ENCODE measurements at regions not wholly inside any gene's neighbourhood (a gene's known extent, or its start where the extent isn't known, plus 50 kb on each side); places are given as distances from the start of the nearest gene placed in this dataset.

DNA sequence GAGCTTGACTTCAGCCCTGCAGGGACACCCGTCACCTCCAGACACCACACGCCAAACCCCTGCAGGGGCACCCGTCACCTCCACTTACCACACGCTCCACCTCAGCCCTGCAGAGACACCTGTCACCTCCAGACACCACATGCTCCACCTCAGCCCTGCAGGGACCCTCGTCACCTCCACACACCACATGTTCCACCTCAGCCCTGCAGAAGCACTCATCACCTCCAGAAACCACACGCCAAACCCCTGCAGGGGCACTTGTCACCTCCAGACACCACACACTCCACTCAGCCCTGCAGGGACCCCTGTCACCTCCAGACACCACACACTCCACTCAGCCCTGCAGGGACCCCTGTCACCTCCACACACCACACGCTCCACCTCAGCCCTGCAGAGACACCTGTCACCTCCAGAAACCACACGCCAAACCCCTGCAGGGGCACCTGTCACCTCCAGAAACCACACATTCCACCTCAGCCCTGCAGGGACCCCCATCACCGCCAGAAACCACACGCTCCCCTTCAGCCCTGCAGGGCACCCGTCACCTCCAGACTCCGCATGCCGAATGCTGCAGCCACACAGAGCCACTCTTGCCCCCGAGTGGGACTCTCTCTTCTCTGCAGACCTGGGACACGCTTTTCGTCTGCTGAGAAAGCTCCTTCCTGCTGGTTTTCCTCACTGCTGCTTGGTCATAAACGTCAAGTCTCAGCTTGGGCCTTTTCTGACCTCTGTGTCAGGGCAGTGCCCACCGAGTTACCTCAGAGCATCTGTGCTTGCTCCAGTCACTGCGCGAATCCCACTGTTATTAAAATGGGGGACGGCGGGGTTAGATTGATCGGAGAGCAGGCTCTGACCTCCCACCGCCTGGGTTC, 77.5 kb upstream of the SALL3 start:
- no peak for DNase-seq (ENCODE audit: low read depth in 4 of 4, low spot score in 1 of 4)

DNA sequence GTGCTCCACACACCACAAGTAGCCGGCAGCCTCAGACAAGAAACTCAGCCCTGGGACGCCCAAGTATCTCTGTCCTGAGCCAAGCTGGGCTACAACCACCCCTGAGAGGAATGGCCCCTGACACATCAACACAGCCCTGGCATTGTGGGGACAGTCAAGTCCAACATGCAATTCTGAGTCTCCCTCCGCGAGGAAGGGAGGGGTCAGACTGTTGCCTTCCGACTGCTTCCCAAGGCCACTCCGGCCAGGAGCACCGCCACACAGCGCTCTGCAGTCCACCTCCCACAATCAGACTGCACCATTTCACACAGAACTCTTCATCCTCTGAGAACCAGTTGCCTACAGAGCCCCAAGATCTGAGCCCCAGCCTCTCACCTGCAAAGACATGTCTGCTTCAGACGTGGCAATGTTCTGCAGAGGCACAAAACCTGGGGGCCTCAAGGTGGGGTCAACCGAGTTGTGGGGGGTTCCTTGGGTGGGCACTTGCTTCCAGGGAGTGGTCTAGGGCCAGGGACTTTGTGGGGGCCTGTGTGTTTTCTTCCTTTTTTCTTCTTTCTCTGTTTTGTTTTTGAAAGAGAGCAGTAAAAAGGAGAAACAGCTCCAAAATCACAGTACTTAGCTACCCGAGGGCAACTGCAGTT, 76.7 kb upstream of the SALL3 start:
- no peak for DNase-seq (ENCODE audit: low read depth in 4 of 4, low spot score in 1 of 4)

DNA sequence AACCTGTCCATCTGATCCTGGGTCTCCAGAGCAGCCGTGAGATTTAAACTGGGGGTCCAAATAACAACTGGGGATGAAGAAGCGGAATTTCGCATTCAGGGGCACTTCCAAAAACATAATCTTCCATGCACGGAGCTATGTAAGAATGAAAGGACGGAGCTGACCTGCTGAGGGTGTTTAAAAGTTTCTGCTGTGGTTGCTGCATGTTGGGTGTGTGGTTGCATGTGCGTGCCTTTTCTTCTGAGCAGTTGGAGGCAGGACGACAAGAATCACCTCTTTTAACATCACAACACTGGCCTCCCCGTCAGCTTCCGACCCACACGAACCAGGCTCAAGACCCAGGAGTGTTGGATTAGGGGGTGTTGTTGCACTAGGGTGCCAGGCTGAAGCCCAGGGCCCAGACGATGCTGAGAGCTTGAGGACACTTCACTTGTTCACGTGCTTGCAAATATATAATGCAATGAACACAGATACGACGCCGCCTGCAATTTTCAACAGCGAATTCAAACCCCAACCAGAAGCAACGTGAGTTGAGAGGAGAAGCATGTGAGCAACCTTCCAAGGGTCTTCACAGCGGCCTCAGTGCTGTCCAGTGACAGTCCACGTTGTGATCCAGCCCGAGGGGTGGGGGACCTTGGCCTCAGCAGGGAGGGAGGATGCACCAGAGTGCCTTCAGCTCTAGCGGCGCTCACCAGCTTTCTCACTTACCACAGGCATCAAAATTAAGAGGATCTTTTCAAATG, 76.0 kb upstream of the SALL3 start:
- DNase-seq (ENCODE audit: low read depth in 4 of 4, low spot score in 1 of 4): no peak

DNA sequence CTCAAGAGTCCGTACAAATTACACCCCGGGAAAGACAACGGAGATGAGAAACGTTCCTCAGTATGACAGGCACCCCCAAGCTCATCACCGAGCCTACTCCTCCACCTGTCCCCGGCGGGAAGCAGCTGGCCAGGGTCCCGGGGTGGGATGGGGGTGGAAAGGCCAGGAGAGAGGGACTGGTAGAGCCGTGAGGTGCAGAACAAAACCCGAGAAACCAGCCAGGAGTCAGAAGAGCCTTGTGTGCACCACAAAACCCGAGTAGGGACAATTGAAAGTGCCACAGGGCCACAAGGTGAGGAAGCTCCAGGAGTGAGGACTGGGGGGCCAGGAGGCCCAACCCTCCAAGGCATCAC, 75.5 kb upstream of the SALL3 start:
- DNase-seq (ENCODE audit: low read depth in 4 of 4, low spot score in 1 of 4): no peak

GRCh38 chr18:78905334-78905733, 74.3 kb upstream of the SALL3 start:
- DNase-seq (ENCODE audit: low read depth in 4 of 4, low spot score in 1 of 4): no peak

DNA sequence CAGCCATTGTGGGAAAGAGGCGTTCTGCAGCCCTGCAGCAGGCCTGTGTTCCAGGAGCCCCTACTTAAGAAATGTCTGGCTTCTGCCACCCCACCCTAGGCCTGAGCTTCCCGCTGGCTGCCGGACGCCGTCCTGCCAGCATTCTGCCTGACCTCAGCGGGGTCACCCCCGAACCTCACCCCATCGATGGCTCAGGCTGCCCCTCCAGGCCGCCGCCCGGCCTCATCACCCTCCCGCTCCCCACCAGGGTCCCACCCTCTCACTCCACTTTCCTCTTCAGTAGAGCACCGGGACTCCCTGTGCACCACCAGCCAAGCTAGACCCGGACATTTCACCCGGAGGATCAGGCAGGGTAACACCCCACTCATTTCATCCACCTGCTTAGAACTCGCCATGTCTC, 73.6 kb upstream of the SALL3 start:
- no peak for DNase-seq (ENCODE audit: low read depth in 4 of 4, low spot score in 1 of 4)

DNA sequence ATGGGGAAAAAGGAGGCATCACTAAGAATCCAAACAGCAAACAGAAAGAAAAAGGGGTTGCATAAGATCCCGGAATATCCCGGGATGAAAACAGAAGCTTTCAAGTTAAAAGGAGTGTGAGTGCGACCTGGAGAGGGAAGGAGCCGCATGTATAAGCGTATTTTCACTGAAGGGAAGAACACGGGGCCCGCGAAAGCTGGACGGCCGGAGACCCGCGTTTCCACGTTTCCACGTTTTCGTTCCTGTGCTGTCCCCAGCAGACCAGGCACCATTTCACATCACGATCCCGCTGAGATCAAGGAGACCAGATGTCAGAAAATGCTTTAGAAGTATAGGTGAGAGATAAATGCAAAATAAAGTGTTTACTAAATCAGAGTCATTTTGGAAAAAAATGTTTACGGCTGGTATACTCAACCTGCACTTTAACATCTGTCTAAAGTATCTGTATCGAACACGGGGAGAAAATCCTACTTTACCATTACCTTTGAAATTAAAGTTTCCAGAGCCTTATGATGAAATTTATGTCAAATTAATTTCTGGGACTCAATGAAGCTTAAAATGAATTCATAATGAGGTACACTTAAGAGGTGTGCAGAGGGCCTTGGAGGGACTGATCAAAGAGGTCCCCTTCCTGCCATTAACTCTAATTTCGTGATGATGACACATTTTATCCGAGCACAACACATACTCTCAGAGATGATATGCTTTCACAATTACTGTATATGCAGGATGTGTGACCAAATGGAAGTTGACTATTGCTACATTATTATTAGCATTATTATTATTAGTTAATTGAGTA, 71.0 kb upstream of the SALL3 start:
- no peak for DNase-seq (ENCODE audit: low read depth in 4 of 4, low spot score in 1 of 4)

DNA sequence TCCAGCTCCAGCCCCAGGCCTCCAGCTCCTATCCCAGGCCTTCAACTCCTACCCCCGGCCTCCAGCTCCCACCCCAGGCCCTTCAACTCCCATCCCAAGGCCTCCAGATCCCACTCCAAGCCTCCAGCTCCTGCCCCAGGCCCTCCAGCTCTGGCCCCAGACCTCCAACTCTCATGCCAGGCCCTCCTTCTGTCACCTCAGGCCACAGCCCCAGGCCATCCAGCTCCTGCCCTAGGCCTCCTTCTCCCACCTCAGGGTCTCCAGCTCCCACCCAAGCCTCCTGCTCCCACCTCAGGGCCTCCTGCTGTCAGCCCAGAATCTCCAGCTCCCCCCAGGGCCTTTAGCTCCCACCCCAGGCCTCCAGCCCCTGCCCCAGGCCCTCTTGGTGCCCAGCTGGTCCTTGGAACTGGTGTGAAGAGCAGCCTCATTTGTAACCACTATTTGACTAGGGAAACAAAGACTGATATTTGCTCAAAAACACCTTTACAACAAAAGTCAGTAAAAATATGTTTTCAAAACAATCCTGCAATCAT, 67.8 kb upstream of the SALL3 start:
- DNase-seq (ENCODE audit: low read depth in 4 of 4, low spot score in 1 of 4): no peak

GRCh38 chr18:78912336-78912735, 67.3 kb upstream of the SALL3 start:
- DNase-seq (ENCODE audit: low read depth in 4 of 4, low spot score in 1 of 4): no peak

DNA sequence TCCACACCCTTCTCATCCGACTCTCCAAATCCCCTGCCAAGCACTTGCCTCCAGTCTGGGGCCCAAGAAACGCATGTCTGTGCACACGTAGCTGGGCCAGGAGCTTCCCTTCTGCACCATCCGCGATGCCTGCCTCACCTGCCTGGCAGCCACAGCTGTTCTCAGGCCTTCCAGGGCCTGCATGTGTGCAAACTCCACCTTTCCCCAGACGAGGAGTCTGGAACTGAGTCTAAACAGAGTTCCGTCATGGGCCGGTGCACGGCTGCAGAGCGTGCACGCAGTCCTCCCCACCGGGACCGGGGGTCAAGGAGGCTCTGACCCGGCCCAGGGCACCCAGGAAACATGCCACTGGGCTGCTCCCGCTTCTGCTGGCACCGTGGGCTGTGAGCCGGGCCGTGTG, 66.8 kb upstream of the SALL3 start:
- DNase-seq (ENCODE audit: low read depth in 4 of 4, low spot score in 1 of 4): no peak

GRCh38 chr18:78913395-78913794, 66.2 kb upstream of the SALL3 start:
- no peak for DNase-seq (ENCODE audit: low read depth in 4 of 4, low spot score in 1 of 4)

DNA sequence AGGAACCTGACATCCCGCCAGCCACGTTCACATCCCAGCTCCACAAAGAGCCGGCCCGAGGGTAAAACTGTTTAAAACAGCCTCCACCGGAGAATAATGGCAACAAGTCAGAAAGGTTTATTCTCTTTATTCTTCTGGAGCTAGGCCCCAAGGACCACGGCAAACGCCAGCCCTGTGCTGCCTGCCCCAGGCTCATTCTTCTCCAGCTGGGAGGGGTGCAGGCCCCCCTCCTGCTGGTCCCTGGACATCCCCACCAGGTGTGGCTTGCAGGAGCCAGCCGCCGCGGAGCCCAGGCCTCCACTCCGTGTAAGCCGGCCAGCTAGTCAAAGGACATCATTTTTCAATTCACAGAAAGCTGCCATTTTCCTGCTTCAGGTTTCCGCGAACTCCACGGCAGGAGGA, 65.8 kb upstream of the SALL3 start:
- no peak for DNase-seq (ENCODE audit: low read depth in 4 of 4, low spot score in 1 of 4)

DNA sequence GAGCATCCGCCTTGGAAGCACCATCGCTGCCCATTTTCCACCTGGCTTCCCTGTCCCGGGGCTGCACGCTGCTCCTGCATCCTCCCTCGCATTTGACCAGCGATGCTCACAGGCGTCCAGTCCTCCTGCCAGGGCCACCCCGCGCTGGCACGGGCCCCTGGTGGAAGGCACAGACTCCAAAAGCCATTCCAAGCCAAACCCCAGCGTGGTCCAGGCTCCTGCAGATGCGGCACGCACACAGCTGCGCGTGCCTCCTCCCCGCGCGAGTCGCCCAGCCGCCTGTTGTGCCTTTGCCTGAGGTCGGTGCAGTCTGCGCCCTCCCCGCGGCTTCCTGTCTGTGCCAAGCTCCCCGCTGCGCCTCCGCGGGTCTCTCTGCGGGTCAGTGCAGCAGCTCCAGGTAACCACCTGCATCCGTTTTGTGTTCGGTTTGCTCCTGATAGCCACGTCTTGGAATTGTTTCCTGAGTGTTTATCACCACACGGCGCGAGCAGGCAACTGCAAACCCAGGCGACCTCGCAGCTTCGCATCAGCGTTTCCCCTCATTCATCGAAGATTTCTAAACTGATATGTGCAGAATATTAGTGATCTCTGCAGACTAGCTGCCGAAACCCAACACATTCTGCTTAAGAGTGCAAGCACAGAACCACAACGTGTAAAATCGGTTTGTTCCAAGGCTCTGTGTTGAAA, 65.2 kb upstream of the SALL3 start:
- no peak for DNase-seq (ENCODE audit: low read depth in 4 of 4, low spot score in 1 of 4)

GRCh38 chr18:78915446-78916008, 64.1 kb upstream of the SALL3 start:
- no peak for DNase-seq (ENCODE audit: low read depth in 4 of 4, low spot score in 1 of 4)

GRCh38 chr18:78918707-78919106, 60.9 kb upstream of the SALL3 start:
- DNase-seq (ENCODE audit: low read depth in 4 of 4, low spot score in 1 of 4): no peak

DNA sequence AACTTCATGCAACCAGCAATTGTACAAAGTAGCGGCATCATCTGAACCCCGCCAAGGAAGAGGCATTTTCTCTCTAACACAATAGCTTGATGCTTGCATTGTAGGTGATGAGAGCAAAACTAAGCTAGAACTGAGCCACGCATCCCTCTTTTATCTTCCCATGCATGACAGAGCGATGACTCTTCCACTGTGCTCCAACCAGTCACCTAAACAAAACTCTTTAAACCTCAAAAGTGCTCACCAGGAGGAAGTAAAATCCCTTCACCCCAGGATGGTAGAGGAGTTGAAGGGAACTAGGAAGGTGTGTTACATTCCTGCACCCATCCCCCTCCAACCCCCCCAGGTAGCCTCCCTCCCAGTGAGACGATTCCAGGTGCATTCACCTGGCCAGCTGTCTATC, 59.7 kb upstream of the SALL3 start:
- no peak for DNase-seq (ENCODE audit: low read depth in 4 of 4, low spot score in 1 of 4)

- DNase-seq (ENCODE audit: low read depth in 4 of 4, low spot score in 1 of 4): no peak
These were observed 59.0 kb upstream of the SALL3 start for GRCh38 chr18:78920456-78921138.

DNA sequence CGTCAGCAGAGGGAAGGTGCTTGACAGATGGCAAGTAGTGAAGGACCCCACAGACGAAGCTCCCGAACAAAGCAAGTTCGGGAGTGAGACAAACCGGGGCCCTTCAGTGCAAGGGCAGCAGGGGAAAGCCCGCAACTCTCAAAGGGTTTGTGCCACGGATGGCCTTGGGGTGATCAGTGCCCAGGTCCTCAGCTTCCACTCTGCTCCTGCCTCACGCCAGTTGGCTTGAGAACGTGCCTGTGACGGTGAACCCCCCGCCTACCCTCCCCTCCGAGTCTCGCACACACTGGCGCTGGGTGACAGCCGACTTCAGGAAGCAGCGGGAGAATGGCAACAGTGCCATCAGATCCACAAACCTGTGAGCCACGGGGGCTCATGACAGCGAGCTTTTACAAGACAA, 56.8 kb upstream of the SALL3 start:
- no peak for DNase-seq (ENCODE audit: low read depth in 4 of 4, low spot score in 1 of 4)

- DNase-seq (ENCODE audit: low read depth in 4 of 4, low spot score in 1 of 4): no peak
These were observed 55.3 kb upstream of the SALL3 start for GRCh38 chr18:78924301-78924700.
